Mammary epithelial cell (primary cell): ENCODE measurements at regions not wholly inside any gene's neighbourhood (a gene's known extent, or its start where the extent isn't known, plus 50 kb on each side); places are given as distances from the start of the nearest gene placed in this dataset.

Source experiments
- CTCF ChIP-seq, 2 donors: IDR thresholded peaks in 1 of 2; conservative IDR thresholded peaks in 1 of 2; 2 replicates each; pipeline ENCODE4 v1.5.1; 2011 to 2012; ENCODE audit warnings: inconsistent platforms in 2 of 2, low read length in 2 of 2, mild to moderate bottlenecking in 2 of 2, control low read depth in 1 of 2, low read depth in 1 of 2; ENCODE audit not compliant: insufficient read depth in 1 of 2; ENCODE audit errors: extremely low read depth in 1 of 2
- EZH2 ChIP-seq: IDR thresholded peaks from 2 replicates; pipeline ENCODE4 v1.6.1; 2012; ENCODE audit warnings: low read length, inconsistent platforms, borderline replicate concordance

GRCh38 chr13:81492449-81492848 is 1151.5 kb upstream of the SPRY2 start:
- no peak for TF ChIP-seq CTCF (conservative IDR thresholded peaks at IDR 0.05 in 1 of 2, IDR thresholded peaks at IDR 0.05 in 1 of 2; ENCODE audit: extremely low read depth in 1 of 2, insufficient read depth in 1 of 2, low read depth in 1 of 2, low read length in 2 of 2)
- no peak for TF ChIP-seq EZH2
